GM23338 (cell line): ENCODE measurements at regions not wholly inside any gene's neighbourhood (a gene's known extent, or its start where the extent isn't known, plus 50 kb on each side); places are given as distances from the start of the nearest gene placed in this dataset.

Experiments
- ATAC-seq: fragments of 200-7000 bp; cut with Tn5 transposase; 3 replicates; pipeline ENCODE4 v1.9.1; 2020
- DNase-seq: peaks from one replicate; pipeline ENCODE4 v3.0.0-alpha.2; 2015; ENCODE audit warnings: low spot score
- H2AFZ ChIP-seq: fragments of 200-600 bp; sonication (generic); 2 replicates; pipeline ENCODE4 v1.8.0; 2016; ENCODE audit warnings: antibody characterized with exemption, mild to moderate bottlenecking, moderate library complexity
- H3F3A ChIP-seq: fragments of 200-600 bp; sonication (generic); replicated peaks from 2 replicates; pipeline ENCODE4 v1.8.0; 2017; ENCODE audit warnings: antibody characterized with exemption, mixed run types, low read depth
- H3K27ac ChIP-seq: fragments of 200-600 bp; sonication (generic); 2 replicates; pipeline ENCODE4 v1.6.1; 2016; ENCODE audit warnings: low read depth
- H3K27me3 ChIP-seq: fragments of 200-600 bp; sonication (generic); 2 replicates; pipeline ENCODE4 v1.8.0; 2016; ENCODE audit warnings: mild to moderate bottlenecking, mixed run types, moderate library complexity; ENCODE audit not compliant: insufficient read depth
- H3K36me3 ChIP-seq: fragments of 200-600 bp; sonication (generic); 2 replicates; pipeline ENCODE4 v1.8.0; 2016; ENCODE audit warnings: mild to moderate bottlenecking; ENCODE audit not compliant: insufficient read depth
- H3K4me1 ChIP-seq: fragments of 200-600 bp; sonication (generic); 2 replicates; pipeline ENCODE4 v1.8.0; 2016; ENCODE audit warnings: mild to moderate bottlenecking, moderate library complexity; ENCODE audit not compliant: insufficient read depth
- H3K4me2 ChIP-seq: fragments of 200-600 bp; sonication (generic); 2 replicates; pipeline ENCODE4 v1.7.1; 2017; ENCODE audit warnings: mixed run types
- H3K4me3 ChIP-seq: fragments of 200-600 bp; sonication (generic); 2 replicates; pipeline ENCODE4 v1.6.1; 2016; ENCODE audit warnings: mixed run types
- H3K79me2 ChIP-seq: fragments of 200-600 bp; sonication (generic); replicated peaks from 2 replicates; pipeline ENCODE4 v1.8.0; 2017; ENCODE audit warnings: mild to moderate bottlenecking; ENCODE audit not compliant: insufficient read depth
- H3K9me2 ChIP-seq: fragments of 200-600 bp; sonication (generic); 2 replicates; pipeline ENCODE4 v1.8.0; 2017; ENCODE audit not compliant: insufficient read depth
- H4K20me1 ChIP-seq: fragments of 200-600 bp; sonication (generic); replicated peaks from 2 replicates; pipeline ENCODE4 v1.8.0; 2017; ENCODE audit warnings: mild to moderate bottlenecking; ENCODE audit not compliant: insufficient read depth
- H3K27ac Mint-ChIP-seq: 2 replicates; pipeline ENCODE4 v1.8.0; 2020; ENCODE audit warnings: inconsistent platforms, mild to moderate bottlenecking, moderate library complexity, mixed read lengths
- H3K27me3 Mint-ChIP-seq: 3 replicates; pipeline ENCODE4 v1.8.0; 2022; ENCODE audit warnings: low read depth, mild to moderate bottlenecking, moderate library complexity, mixed read lengths, inconsistent platforms; ENCODE audit not compliant: insufficient read depth, poor library complexity
- H3K36me3 Mint-ChIP-seq: 3 replicates; pipeline ENCODE4 v1.8.0; 2021; ENCODE audit warnings: low read depth, mild to moderate bottlenecking, inconsistent platforms, moderate library complexity, mixed read lengths
- H3K4me1 Mint-ChIP-seq: 3 replicates; pipeline ENCODE4 v1.8.0; 2020; ENCODE audit warnings: mild to moderate bottlenecking, inconsistent platforms, mixed read lengths
- H3K4me3 Mint-ChIP-seq: 3 replicates; pipeline ENCODE4 v1.8.0; 2021; ENCODE audit warnings: moderate library complexity, mild to moderate bottlenecking, inconsistent platforms, mixed read lengths
- H3K9me3 Mint-ChIP-seq: 3 replicates; pipeline ENCODE4 v1.8.0; 2020; ENCODE audit warnings: moderate library complexity, mild to moderate bottlenecking, inconsistent platforms, mixed read lengths
- CREB1 ChIP-seq: fragments of 250-450 bp; sonication (Bioruptor Pico); IDR thresholded peaks from 2 replicates; pipeline ENCODE4 v1.5.0; 2020; ENCODE audit warnings: low read depth, mild to moderate bottlenecking, moderate library complexity
- ETS1 ChIP-seq: IDR thresholded peaks from 2 replicates; pipeline ENCODE4 v1.6.1; 2016; ENCODE audit warnings: antibody characterized with exemption
- EZH2 ChIP-seq: fragments of 200-600 bp; sonication (generic); IDR thresholded peaks from one replicate; pipeline ENCODE4 v1.8.0; 2017; ENCODE audit warnings: antibody characterized with exemption, mild to moderate bottlenecking, low read depth; ENCODE audit not compliant: unreplicated experiment
- EZH2phosphoT487 ChIP-seq: fragments of 200-600 bp; sonication (generic); IDR thresholded peaks from one replicate; pipeline ENCODE4 v1.8.1; 2018; ENCODE audit warnings: antibody characterized with exemption; ENCODE audit not compliant: unreplicated experiment
- JUNB ChIP-seq: IDR thresholded peaks from one replicate; pipeline ENCODE4 v1.6.1; 2016; ENCODE audit warnings: antibody characterized with exemption; ENCODE audit not compliant: unreplicated experiment
- NANOG ChIP-seq: IDR thresholded peaks from 2 replicates; pipeline ENCODE4 v1.6.1; 2016; ENCODE audit warnings: antibody characterized with exemption, borderline replicate concordance
- POLR2AphosphoS5 ChIP-seq: IDR thresholded peaks from 2 replicates; pipeline ENCODE4 v1.6.1; 2016; ENCODE audit warnings: antibody characterized with exemption, low read depth
- STAT1 ChIP-seq: IDR thresholded peaks from one replicate; pipeline ENCODE4 v1.6.1; 2016; ENCODE audit warnings: antibody characterized with exemption; ENCODE audit not compliant: unreplicated experiment
- ZNF114 ChIP-seq: fragments of 250-450 bp; sonication (Bioruptor Pico); IDR thresholded peaks from 2 replicates; pipeline ENCODE4 v1.5.0; 2020; ENCODE audit warnings: mild to moderate bottlenecking, moderate library complexity
- ZNF331 ChIP-seq: fragments of 250-450 bp; sonication (Bioruptor Pico); IDR thresholded peaks from 2 replicates; pipeline ENCODE4 v1.5.0; 2020; ENCODE audit warnings: low read depth, mild to moderate bottlenecking, moderate library complexity
- ZNF462 ChIP-seq: fragments of 250-450 bp; sonication (Bioruptor Pico); IDR thresholded peaks from 2 replicates; pipeline ENCODE4 v1.5.0; 2020; ENCODE audit warnings: mild to moderate bottlenecking, moderate library complexity
- TF ChIP-seq, protein P1 (sequence below), 2 experiments: fragments of 200-600 bp in 1 of 2; sonication (generic) in 1 of 2; conservative IDR thresholded peaks; 2 replicates each; pipeline versions ENCODE4 v1.5.1 to v1.6.1; 2016 to 2017; ENCODE audit warnings: antibody characterized with exemption in 2 of 2, low read depth in 2 of 2, mild to moderate bottlenecking in 2 of 2, moderate library complexity in 1 of 2
- TF ChIP-seq, protein P2 (sequence below): IDR thresholded peaks from one replicate; pipeline ENCODE4 v1.6.1; 2018; ENCODE audit warnings: antibody characterized with exemption; ENCODE audit not compliant: unreplicated experiment

DNA sequence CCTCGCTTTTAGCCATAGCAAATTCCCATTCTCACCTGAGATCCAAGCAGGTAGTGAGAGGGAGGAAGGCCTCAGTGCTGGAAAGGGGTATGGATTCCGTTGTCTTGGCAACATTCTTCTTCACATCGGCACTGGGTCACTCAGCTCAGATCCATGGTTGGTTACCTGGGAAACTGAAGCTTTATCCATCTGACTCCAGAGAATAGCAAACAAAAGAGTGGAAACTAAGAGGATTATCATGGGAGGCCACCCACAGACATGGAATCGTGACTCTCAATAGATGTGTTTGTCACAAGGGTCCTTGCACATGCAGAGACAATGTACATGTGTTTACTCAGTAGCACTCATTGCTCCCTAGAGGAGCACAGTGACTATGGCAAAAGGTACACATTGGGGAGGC is 81.0 kb downstream of the MAGED4 start:
- no peaks in the 10 kb centered on the region for H3K9me3 Mint-ChIP-seq
- H3K36me3 Mint-ChIP-seq = no peaks in the 10 kb centered on the region
- H3K4me1 ChIP-seq = no peaks in the 10 kb centered on the region
- DNase-seq (no peak), ATAC-seq (no peak)
- H3K9me2 ChIP-seq = no peaks in the 10 kb centered on the region
- H3K4me3 ChIP-seq = no peak overlapping the region
- no peak overlapping the region for H3K4me3 Mint-ChIP-seq
- H3F3A ChIP-seq = no peaks in the 10 kb centered on the region
- H3K27me3 Mint-ChIP-seq = peaks cover 2% of the 10 kb centered on the region
- H2AFZ ChIP-seq = no peak overlapping the region
- no peaks in the 10 kb centered on the region for H3K27me3 ChIP-seq
- no peaks in the 10 kb centered on the region for H3K36me3 ChIP-seq
- H4K20me1 ChIP-seq = no peaks in the 10 kb centered on the region
- H3K4me1 Mint-ChIP-seq = peaks cover 10% of the 10 kb centered on the region; the same call in 2 of the 3 replicates
- no peak for TF ChIP-seq ZNF331 (CRISPR knock-in tag)
- TF ChIP-seq EZH2phosphoT487 = no peak
- TF ChIP-seq, protein P1, sequence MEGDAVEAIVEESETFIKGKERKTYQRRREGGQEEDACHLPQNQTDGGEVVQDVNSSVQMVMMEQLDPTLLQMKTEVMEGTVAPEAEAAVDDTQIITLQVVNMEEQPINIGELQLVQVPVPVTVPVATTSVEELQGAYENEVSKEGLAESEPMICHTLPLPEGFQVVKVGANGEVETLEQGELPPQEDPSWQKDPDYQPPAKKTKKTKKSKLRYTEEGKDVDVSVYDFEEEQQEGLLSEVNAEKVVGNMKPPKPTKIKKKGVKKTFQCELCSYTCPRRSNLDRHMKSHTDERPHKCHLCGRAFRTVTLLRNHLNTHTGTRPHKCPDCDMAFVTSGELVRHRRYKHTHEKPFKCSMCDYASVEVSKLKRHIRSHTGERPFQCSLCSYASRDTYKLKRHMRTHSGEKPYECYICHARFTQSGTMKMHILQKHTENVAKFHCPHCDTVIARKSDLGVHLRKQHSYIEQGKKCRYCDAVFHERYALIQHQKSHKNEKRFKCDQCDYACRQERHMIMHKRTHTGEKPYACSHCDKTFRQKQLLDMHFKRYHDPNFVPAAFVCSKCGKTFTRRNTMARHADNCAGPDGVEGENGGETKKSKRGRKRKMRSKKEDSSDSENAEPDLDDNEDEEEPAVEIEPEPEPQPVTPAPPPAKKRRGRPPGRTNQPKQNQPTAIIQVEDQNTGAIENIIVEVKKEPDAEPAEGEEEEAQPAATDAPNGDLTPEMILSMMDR (conservative IDR thresholded peaks at IDR 0.05; ENCODE audit: low read depth in 2 of 2) = no peak
- TF ChIP-seq, protein P2, sequence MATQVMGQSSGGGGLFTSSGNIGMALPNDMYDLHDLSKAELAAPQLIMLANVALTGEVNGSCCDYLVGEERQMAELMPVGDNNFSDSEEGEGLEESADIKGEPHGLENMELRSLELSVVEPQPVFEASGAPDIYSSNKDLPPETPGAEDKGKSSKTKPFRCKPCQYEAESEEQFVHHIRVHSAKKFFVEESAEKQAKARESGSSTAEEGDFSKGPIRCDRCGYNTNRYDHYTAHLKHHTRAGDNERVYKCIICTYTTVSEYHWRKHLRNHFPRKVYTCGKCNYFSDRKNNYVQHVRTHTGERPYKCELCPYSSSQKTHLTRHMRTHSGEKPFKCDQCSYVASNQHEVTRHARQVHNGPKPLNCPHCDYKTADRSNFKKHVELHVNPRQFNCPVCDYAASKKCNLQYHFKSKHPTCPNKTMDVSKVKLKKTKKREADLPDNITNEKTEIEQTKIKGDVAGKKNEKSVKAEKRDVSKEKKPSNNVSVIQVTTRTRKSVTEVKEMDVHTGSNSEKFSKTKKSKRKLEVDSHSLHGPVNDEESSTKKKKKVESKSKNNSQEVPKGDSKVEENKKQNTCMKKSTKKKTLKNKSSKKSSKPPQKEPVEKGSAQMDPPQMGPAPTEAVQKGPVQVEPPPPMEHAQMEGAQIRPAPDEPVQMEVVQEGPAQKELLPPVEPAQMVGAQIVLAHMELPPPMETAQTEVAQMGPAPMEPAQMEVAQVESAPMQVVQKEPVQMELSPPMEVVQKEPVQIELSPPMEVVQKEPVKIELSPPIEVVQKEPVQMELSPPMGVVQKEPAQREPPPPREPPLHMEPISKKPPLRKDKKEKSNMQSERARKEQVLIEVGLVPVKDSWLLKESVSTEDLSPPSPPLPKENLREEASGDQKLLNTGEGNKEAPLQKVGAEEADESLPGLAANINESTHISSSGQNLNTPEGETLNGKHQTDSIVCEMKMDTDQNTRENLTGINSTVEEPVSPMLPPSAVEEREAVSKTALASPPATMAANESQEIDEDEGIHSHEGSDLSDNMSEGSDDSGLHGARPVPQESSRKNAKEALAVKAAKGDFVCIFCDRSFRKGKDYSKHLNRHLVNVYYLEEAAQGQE = no peak
- TF ChIP-seq EZH2 = no peak
- no peak for TF ChIP-seq CREB1 (CRISPR knock-in tag)
- no peak for TF ChIP-seq NANOG
- no peak for TF ChIP-seq STAT1
- TF ChIP-seq ZNF462 (CRISPR knock-in tag) = no peak
- TF ChIP-seq JUNB = no peak
- no peak for TF ChIP-seq ZNF114 (CRISPR knock-in tag)
- TF ChIP-seq POLR2AphosphoS5 = no peak
- TF ChIP-seq ETS1 = no peak
- H3K4me2 ChIP-seq = no peak overlapping the region
- H3K79me2 ChIP-seq = no peaks in the 10 kb centered on the region
- H3K27ac ChIP-seq = no peak overlapping the region
- no peak overlapping the region for H3K27ac Mint-ChIP-seq
